ENCODE measurements at regions not wholly inside any gene's neighbourhood (a gene's known extent, or its start where the extent isn't known, plus 50 kb on each side); places are given as distances from the start of the nearest gene placed in this dataset.
"Not testable (repeated sequence)": the region's sequence is repeated elsewhere in the genome, so short reads cannot be mapped to it uniquely, and the experiment has no call there.

DNA sequence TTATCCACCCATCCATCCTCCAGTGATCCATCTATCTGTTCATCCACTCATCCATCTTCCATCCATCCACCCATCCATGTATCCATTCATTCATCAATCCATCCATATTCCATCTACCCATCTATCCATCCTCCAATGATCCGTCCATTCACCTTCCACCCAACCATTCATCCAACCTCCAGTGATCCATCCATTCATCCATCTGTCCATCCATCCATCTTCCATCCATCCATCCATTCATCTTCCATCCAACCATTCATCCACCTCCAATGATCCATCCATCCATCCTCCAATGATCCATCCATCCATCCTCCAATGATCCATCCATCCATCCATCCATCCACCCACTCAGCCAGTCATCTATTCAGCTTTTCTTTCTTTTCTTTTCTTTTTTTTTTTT lies 156.5 kb upstream of the WSCD1 start:
- DNase-seq: no peak
- intact Hi-C loops (cut with DNase I): no loop called here

DNA sequence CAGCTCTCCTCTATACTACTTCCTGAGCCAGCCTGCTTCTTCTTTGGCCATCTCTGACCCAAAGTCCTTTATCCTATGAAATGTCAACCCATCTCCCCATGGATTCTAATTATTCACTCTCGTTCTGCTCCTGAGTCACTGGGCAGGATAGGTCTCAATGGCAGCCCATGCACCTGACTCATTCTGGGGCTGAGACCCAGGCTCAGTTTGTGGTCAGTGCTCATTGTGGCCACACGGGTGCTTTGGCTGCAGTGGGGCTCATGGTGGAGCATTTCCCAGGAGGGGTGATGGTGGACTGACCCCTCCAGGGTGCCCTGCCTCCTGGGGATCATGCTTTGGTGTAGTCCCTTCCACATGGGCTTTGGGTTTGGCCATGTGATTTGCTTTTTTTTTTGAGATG lies 154.8 kb upstream of the WSCD1 start:
- DNase-seq: peak in 1 of 42 donors; percentile 8
- intact Hi-C loops (cut with DNase I): no loop called here

DNA sequence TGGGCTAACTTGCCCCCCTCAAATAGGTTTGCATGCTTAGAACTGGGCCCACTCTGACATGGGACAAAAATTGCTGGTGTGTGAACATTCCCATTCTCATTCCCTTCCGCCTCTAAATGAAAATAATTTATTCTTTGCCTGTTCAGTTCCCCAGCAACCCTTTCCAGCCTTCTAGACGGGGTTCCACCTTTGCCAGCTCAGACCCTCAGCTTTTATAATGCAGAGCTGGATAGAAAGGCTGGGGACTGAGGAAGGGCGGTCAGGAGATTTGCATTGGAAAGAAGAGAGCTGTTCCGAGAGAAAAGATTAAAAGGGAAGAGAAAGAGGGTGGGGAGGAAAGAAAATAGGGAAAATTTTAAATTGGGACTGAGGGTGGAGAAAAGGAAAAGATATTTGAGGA lies 151.1 kb upstream of the WSCD1 start:
- DNase-seq: no peak
- intact Hi-C loops (cut with DNase I): no loop called here

DNA sequence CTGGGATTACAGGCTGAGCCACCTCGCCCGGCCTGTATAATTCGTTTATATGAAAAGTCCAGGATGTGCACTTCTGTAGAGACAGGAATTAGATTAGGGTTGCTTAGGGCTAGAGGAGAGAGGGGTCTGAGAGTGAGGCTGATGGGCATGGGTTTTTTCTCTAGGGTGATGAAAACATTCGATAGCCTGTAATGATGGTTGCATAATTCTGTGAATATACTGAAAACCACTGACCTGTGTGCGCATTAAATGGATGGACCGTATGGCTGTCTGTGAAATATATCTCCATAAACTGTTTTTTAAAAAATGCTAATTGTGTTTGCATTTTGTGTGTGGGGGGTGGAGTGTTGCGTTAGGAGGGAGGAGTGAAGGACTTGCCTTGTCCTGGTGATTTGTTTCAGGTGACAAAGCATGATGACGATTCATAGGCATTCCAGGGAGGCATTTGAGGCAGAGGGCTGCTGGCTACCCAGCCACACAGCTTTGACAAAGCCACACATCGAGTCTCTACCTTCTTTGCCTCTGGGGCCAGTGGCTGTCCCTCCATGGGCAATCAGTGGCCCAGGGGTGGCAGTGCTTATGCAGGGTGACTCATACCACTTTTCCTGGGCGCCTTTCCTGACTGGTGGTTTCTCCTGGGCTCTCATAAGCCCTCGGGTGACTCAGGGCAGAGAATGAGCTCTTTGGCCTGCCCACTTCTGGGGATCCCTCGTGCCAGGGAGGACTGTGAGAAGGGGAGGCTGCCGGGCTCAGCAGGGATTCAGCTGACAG lies 148.5 kb upstream of the WSCD1 start:
- intact Hi-C loops (cut with DNase I): no loop called here
- peak in 1 of 42 donors; percentile 13 for DNase-seq

DNA sequence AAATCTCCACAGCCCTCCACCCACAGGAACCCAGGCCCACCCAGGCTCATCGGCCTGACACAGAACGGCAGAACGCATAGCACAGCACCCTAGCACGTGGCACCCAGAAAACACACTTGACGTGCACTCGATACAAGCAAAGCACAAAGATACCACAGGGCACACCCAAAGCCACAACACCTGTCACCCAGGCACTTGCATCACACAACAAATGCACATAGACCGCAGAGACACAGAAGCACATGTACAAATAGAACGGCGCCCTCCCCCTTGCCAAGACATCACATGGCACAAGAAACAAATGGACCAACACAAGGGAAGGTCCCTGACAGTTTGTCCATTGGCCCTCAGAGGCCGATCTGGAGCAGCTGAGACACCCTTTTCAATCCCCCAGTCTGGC lies 147.7 kb upstream of the WSCD1 start:
- intact Hi-C loops (cut with DNase I): no loop called here
- DNase-seq: peak in 1 of 42 donors; percentile 12

DNA sequence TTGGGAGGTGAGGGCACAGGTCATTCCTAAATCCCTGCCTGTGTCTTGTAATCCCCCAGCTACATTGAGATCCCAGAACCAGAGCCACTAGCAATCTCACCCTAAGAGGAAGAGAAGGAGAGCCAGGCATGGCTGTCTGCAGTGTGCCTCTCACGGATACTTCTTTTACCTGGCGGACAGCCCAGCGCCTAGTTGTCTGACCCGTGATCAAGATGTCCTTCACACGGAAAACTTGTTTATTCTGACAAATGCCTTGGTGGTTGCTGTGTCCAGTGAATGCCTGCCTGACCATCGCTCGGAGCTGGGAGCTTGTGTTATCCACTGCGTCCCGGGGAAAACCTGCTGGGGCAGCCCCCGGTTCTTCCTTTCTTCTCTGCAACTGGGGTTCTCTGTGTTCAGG lies 140.5 kb upstream of the WSCD1 start:
- DNase-seq: no peak
- intact Hi-C loops (cut with DNase I): no loop called here

DNA sequence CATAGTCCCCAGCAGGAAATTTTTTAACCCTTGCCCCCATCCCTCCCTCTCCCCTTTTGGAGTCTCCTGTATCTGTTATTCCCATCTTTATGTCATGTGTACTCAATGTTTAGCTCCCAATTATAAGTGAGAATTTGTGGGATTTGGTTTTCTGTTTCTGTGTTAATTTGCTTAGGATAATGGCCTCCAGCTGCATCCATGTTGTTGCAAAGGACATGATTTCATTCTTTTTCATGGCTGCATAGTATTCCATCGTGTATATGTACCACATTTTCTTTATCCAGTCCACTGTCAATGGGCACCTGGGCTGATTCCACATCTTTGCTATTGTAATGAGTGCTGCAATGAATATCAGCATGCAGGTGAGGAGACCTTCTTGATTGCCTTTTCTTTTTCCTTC lies 139.6 kb upstream of the WSCD1 start:
- DNase-seq; intact Hi-C loops (cut with DNase I): not testable (repeated sequence)

DNA sequence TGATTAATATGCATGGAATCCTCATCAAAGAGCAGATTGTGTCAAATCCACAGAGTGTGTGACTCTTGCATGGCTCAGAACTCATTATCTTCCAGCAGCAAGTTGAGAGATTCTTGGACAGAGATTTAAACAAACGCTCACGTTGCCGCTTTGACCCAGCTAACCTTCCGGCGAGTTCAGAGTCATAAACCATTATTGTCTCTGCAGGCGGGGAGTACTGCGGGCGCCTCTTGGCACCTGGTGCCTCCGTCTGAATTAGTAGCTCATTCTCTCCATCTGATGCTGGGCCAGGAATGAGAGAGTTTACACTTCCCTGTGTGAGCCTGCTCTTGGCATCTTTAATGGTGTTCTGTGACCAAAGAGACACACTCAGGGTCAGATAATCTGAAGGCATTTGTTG lies 138.6 kb upstream of the WSCD1 start:
- intact Hi-C loops (cut with DNase I): no loop called here
- DNase-seq: peak in 14 of 42 donors; percentile 5 to 46 (median 26)

DNA sequence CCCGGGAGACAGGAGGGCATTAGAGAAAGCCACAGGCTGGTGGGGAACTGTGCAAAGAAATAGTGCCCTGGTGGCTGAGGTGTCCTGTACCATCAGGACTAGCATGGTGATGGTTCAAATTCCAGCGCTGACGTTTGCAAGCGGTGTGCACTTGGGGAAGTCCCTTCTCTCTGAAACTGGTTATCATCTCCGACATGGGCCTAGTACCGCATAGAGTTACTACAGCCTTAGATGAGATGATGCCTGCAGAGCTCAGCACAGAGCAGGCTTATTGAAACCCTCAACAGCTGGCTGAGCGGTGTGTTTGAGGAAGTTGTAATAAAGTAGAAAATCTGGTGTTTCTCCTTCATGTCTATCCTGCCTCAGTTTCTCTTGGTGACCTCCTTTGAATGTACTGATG lies 136.7 kb upstream of the WSCD1 start:
- no peak for DNase-seq
- intact Hi-C loops (cut with DNase I): no loop called here

DNA sequence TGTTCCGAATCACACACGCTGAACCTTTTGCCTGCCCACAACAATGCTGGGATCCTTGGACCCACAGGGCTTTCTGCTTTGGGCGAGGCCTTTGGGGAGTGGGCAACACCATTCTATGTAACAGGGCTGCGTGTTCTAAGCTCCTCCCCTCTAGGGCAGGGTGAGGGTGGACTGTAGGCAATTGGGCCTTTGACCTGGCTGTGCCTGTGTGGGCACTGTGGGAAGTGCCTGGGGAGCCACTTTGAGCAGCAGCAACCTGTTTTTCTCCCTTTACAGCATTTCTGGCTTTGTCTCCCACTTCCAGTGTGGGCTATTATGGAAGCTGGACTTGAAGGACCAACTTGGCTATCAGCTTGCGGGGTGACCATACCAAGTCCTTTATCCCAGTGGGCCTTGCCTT lies 128.9 kb upstream of the WSCD1 start:
- intact Hi-C loops (cut with DNase I): no loop called here
- DNase-seq: no peak

DNA sequence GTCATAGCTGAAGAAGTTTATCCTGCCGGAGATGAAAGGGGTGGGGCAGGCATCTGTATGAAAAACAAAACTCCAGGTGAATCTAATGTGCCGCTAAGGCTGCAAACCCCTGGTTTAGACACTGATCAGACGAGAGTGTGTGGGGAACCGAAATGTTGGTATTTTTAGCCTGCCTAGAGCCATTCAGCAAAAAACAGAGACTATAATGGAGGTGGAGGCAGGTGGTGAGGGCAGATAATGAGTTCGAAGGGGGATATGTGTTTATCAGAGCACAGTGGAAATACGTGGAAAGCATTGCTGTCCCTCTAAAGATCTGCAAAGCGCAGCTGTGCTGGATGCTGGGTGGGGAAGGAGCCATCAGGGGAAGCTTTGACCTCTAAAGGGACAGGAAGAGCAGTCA lies 127.5 kb upstream of the WSCD1 start:
- DNase-seq: peak in 2 of 42 donors; percentile 8 to 13
- intact Hi-C loops (cut with DNase I): no loop called here

DNA sequence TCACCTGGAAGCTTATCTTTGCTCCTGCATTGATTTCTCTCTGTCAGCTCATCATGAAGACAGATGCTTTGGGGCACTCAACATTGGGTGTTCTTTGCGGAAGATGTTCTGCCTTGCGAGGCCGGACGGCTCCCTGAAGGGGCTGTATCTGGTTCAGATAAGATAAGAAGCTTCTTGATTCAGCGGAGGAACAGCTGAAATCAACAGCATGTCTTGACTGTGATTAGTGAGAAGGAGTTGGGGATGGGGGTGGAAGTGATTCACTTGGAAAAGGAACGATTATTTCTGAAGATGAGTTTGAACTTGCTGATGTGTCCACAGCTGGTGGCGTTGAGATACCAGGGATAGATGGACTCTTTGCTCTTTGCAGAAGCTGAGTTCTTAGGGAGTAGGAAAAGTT lies 126.9 kb upstream of the WSCD1 start:
- peak in 6 of 42 donors; percentile 12 to 60 (median 28) for DNase-seq
- intact Hi-C loops (cut with DNase I): no loop called here

DNA sequence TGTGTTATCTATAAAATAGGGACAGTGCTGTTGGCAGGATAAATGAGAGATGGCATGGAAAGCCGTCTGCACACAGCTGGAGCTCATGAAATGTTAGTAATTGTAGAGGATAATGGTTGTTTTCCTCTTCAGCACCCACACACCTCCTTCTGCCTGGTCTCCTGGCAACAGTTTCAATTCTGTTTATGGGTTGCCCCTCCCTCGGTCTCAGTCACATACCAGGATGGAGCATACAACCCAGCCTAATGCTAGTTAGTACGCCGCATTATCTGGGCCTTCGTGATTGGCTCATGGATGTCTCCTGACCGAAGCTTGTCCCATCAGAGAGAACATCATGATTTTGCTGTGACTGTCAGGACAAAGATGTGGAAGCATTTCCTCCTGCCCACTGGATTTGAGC lies 126.2 kb upstream of the WSCD1 start:
- intact Hi-C loops (cut with DNase I): no loop called here
- DNase-seq: no peak

DNA sequence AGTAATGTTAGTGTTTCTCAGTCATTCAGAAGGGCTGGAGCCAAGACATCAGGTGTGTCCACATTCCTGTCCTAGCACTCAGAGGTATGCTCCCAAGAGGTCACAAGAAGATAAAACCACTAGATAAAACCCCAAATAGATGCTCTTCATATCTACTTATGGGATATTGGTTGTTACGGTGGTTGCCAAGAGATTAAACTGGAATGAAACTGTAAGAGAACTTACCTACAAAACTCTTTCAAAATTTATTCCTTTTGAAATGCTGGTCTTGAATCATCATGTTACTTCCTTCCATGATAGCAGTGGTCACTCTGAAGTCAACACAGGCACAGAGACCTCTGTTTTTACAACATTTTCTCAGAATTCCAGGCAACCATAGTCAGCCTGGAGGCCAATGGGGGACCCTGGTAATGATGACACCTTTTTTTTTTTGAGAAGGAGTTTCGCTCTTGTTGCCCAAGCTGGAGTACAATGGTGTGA lies 122.4 kb upstream of the WSCD1 start:
- intact Hi-C loops (cut with DNase I): no loop called here
- DNase-seq: no peak

DNA sequence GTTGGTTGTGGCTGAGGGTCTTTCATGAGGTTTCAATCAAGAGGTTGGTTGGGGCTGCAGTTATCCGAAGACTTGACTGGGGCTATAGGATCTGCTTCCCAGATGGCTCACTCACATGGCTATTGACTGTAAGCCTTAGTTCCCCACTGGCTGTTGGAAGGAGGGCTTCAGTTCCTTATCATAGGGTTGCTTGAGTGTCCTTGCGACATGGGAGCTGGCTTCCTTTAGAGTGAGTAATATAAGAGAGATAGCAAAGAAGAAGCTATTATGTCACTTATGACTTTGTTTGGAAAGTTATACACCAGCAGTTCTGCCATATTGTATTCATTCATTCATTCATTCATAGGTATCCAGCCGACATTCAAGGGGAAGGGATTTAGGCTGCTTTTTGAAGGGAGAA lies 121.4 kb upstream of the WSCD1 start:
- intact Hi-C loops (cut with DNase I): no loop called here
- no peak for DNase-seq

DNA sequence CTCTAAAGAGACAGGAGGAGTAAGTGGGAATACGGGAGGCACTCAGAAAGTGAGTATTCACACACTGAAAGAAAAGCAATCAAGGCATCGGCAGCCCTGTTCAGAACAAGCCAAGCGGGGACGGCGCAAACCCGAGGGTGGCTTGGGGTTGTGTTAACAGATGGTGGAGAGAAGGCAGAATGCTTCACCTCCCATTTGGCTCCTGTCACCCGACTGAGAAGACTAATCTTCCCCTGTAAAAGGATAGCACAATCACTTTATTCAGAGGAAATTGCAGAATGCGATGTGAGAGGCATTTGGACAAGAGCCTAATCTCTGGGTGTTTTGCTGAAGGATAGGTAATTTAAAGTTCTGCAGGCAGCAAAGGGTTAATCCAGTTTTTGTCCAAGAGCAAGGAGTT lies 119.3 kb upstream of the WSCD1 start:
- intact Hi-C loops (cut with DNase I): no loop called here
- DNase-seq: no peak

DNA sequence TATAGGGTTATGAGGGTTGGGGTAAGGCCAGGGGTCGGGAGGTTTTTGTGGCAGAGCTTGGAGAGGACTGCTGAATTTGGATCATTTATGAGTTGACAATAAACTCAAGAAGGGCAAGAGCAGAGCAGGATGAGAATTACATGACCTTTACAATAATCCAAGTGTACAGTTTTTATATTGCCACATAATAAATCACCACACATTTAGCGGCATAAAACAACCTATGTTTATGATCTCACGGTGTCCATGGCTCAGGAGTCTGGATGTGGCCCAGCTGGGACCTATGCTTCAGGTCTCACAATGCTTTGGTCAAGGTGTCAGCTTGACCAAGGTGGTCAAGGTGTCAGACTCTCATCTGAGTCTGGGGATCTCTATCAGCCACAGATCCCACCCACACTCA lies 118.3 kb upstream of the WSCD1 start:
- intact Hi-C loops (cut with DNase I): no loop called here
- no peak for DNase-seq

DNA sequence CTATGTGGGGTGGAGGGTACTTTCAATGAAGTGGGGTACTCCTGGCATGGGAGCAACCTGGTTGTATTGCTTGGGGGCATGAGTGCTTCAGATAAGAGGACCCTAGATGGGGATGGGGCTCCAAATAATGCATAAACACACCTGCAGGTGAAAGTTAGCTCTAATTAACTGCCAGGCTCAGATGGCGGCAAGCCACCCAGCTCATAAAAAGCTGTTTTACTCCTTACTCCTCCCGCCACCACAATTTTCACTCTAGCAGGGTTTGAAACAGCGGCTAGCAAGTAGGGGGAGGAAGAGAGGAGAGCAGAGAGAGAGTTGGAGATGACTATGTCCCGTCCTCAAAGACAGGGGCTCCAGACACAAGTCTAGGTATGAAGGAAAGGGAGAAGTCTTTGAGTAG lies 117.7 kb upstream of the WSCD1 start:
- no peak for DNase-seq
- intact Hi-C loops (cut with DNase I): no loop called here

DNA sequence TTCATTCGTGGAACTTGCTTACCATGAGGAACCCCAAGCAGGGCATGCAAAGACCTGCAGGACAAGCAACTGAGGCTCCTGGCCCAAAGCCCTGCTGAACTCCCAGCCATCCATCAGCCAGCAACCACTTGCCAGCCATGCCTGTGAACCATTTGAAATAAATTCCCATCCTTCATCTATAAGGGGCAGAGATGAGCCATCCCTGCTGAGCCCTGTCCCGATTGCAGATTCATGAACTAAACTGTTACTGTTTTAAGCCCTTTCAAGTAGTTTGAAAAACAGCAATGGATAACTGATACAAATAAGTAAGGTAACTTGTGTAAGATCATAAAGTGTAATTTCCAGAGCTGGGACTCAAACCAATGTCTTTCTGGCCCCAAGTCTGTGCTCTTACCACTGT lies 114.4 kb upstream of the WSCD1 start:
- DNase-seq: no peak
- intact Hi-C loops (cut with DNase I): no loop called here

DNA sequence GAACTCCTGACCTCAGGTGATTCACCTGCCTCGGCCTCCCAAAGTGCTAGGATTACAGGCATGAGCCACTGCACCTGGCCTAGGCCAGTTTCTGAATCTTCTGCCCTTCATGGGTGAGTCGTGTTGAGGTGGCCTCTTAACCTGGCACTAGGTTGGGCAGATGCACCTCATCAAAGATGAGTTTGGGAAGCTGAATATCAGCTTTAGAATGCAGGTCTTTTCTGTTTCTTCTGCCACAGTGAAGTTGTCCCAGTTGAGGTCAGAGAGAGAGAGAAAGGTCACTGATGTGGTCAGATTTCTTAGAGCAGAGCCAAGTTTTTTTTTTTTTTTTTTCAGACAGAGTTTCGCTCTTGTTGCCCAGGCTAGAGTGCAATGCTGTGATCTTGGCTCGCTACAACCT lies 111.3 kb upstream of the WSCD1 start:
- DNase-seq: no peak
- intact Hi-C loops (cut with DNase I): no loop called here

DNA sequence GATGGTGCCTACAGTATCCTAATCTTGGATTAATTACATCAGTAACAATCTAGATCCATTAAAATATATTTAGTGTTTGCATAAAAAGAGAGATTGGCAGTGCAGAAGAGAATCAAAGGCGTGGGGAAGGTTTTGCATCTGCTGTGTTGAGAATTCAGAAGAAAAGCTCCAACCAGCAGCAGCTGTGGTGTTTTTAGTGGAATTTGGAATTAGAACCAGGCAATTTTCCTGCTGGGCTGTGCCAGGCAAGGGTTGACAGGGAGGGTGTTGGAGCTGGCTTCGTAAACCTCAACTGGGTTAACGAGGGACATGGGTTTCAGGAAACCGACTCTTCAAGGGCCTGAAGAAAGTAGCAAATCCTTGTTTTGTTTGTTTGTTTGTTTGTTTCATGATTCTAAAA lies 107.8 kb upstream of the WSCD1 start:
- intact Hi-C loops (cut with DNase I): no loop called here
- no peak for DNase-seq

DNA sequence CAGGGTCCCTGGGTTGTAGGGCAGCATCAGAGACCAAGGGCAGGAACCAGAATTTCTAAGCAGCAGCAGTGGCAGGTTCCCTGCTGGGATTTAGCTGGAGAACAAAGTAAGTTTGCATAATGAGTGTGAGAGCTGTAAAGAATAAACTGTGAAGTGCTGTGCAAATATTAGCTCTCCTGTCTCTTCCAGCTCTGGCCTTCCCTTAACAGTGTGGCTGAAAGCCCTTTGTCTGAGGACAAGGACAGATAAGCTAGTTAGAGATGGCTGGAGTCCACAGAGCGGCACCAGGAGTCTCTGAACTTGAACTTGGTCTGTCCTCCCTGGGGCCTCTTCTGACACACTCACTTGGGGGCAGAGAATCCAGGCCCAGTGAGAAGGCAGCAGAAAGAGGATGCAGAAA lies 98.2 kb upstream of the WSCD1 start:
- intact Hi-C loops (cut with DNase I): no loop called here
- no peak for DNase-seq
